AG10803 (cell line): ENCODE measurements at regions not wholly inside any gene's neighbourhood (a gene's known extent, or its start where the extent isn't known, plus 50 kb on each side); places are given as distances from the start of the nearest gene placed in this dataset.

Experiments used
- DNase-seq: peaks from one replicate; pipeline ENCODE4 v3.0.0; 2010; ENCODE audit warnings: low read depth
- H3K4me3 ChIP-seq: 2 replicates; pipeline ENCODE4 v1.5.1; 2011; ENCODE audit warnings: mild to moderate bottlenecking, low read length, control low read depth
- CTCF ChIP-seq: conservative IDR thresholded peaks from 2 replicates; pipeline ENCODE4 v1.5.1; 2011; ENCODE audit warnings: mild to moderate bottlenecking, low read length, control low read depth, inconsistent platforms

- TF ChIP-seq CTCF = no peak
- DNase-seq = no peak
- no peak overlapping the region for H3K4me3 ChIP-seq
Observed at GRCh38 chr1:88139633-88140032, 544.4 kb upstream of the PKN2 start.

GRCh38 chr1:88140325-88140724 is 543.7 kb upstream of the PKN2 start:
- no peak for TF ChIP-seq CTCF
- no peak for DNase-seq
- no peak overlapping the region for H3K4me3 ChIP-seq

DNA sequence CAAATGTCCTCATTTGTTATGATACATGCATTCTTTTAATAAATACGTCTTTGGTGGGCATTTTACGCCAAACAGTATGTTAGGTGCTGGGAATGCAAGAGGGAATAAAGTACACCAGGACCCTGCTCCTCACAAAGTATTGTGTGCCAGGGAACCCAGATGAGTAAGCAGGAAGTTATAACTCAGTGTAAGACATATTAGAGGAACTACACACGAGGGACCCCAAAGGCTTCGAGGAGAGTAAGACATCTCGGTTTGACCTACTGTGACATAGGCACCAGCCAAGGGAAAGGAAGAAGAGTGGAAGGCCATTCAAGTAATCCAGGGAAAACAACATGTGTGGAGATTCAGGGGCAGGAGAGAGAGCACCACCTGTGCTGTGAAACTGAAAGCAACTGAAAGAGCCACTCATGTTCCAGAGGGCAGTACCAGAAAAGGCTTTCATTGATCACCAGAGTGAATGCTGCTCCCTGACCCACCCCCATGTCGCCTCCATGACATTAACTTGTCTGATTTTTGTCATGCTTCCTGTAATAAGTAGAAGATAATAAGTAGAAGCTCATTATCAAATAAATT is 542.5 kb upstream of the PKN2 start:
- no peak for DNase-seq
- no peak for TF ChIP-seq CTCF
- H3K4me3 ChIP-seq = no peak overlapping the region

GRCh38 chr1:88145752-88146151 is 538.3 kb upstream of the PKN2 start:
- H3K4me3 ChIP-seq = no peak overlapping the region
- no peak for TF ChIP-seq CTCF
- no peak for DNase-seq

- DNase-seq = no peak
- TF ChIP-seq CTCF = no peak
- H3K4me3 ChIP-seq = no peak overlapping the region
Observed at GRCh38 chr1:88149686-88150085, 534.4 kb upstream of the PKN2 start.

- no peak for TF ChIP-seq CTCF
- DNase-seq = no peak
Observed at GRCh38 chr1:88150330-88150729, 533.7 kb upstream of the PKN2 start.

GRCh38 chr1:88163187-88163586 is 520.9 kb upstream of the PKN2 start:
- no peak for DNase-seq
- no peak for TF ChIP-seq CTCF
- no peak overlapping the region for H3K4me3 ChIP-seq

More at GRCh38 chr1:88150330-88150729, 533.7 kb upstream of the PKN2 start:
- H3K4me3 ChIP-seq = no peak overlapping the region
